Right ventricle myocardium inferior (tissue), 1 donor: ENCODE measurements at regions not wholly inside any gene's neighbourhood (a gene's known extent, or its start where the extent isn't known, plus 50 kb on each side); places are given as distances from the start of the nearest gene placed in this dataset.
A peak's percentile ranks its signal among the peaks of the same experiment; 100 is the strongest.
"Not testable (repeated sequence)": the region's sequence is repeated elsewhere in the genome, so short reads cannot be mapped to it uniquely, and the experiment has no call there.

ENCODE experiments used
- ATAC-seq: fragments of 200-7000 bp; cut with Tn5 transposase; one replicate; pipeline ENCODE4 v1.9.1; 2020; ENCODE audit warnings: mild to moderate bottlenecking, moderate library complexity
- DNase-seq: peaks from one replicate; pipeline ENCODE4 v3.0.0; 2021; ENCODE audit errors: missing footprints
- intact Hi-C: fragments of 100-400 bp; cut with DNase I; formaldehyde crosslinking; loops from one replicate; pipeline ENCODE4 v1.11.0; 2022
- donor health status: DM: no; HTN: yes; CAD: no; lungs with severe emphysema.

DNA sequence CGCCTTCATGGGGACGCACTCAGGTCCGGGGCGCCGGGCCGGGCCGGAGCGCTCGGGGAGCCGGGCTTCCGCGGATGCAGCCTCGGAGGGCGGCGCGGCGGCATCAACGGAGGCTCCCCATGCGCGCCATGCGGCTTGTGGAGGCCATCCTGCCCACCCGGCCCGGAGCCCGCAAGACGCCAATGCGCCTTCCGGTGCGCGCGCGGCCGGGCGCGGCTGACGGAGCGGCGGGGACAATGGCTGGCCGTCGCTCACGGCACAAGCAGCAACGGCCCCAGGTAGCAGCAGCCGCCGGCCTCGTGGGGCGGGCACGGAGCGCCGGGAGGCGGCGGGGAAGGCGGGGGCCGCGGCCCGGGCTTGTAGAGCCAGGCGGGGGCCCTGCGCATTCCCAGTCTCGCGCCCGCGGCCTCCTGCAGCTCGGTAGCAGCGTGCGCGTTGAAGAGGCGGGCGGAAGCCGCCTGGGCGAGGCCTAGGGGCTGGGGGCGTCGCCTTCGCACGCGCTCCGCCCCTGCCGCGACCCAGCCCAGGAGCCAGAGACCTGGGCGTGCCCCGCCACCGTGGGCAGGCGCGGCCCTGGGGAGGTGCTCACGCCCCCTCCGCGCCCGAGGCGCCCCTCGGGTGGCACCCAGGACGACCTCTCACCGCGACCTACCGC is 168.6 kb upstream of the PRKX start:
- intact Hi-C loops, DNase-seq, ATAC-seq: not testable (repeated sequence)

DNA sequence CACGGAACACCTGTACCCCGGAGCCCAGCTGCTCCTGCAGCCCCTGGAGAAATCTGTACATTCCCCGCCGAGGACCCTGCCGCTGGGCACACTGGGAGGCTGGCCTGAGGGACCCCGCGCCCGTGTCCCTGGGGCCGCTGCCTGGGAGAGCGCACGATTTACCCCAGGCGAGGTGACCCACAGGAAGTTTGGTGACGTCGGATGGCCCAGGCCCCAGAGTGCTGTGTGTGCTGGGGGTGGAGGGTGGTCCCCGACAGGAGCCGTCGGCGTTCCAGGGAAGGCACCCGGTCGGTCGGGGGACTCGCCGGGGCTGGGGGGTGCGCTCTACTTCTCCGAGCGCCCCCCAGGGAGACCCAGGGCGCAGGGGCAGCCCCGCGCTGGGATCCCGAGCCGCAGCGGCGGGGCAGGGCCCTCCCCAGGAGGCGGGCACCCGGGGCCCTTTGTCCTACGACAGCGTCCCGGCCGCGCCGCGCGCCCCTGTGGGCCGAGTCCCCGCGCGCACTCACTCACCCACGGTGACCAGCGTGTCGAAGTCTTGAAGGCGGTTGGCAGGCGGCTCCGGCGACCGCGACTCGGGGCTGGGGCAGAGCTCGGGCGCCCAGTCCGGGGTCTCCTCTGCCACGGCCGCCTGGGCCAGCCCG is 167.9 kb upstream of the PRKX start:
- intact Hi-C loops, ATAC-seq: not testable (repeated sequence)

DNA sequence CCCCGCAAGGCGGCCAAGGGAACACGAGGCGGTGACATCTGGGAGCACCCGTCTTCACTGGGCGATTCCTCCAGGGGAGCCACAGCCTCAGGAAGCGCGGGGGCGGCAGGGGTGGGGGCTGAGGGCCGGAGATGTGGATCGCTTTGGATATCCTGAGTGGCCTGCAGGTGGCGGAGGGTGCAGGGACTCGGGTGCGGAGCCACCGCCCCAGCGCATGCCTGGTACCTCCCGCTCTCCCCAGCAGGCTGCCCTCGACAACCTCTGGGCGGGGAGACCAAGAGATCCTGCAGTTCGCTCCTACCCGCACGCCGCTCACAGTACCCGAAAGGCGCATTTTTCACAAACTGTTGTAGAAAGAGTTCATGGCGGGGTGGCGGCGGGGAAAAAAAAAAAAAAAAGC is 162.9 kb upstream of the PRKX start:
- DNase-seq, intact Hi-C loops, ATAC-seq: not testable (repeated sequence)

More for the DNA sequence above, 167.9 kb upstream of the PRKX start:
- not testable (repeated sequence) for DNase-seq

DNA sequence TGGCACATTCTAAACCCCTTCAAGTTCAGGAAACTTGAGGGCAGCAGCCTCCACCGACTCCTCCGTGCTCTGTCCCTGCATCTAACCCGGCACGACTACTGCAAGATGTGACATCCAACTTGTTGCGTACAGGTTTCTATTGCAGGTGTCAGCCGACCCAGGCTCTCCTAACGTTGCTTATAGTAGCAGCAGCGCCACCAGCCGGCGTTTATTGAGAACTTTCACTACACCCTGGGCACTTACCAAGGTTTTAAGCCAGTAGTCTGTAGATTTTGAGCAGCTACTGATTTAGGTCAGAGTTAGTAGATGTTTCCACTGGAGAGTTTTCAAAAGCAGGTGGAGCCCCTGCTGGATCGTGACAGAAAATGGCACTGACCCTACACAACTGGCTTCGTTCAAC is 162.2 kb upstream of the PRKX start:
- DNase-seq, intact Hi-C loops, ATAC-seq: not testable (repeated sequence)

DNA sequence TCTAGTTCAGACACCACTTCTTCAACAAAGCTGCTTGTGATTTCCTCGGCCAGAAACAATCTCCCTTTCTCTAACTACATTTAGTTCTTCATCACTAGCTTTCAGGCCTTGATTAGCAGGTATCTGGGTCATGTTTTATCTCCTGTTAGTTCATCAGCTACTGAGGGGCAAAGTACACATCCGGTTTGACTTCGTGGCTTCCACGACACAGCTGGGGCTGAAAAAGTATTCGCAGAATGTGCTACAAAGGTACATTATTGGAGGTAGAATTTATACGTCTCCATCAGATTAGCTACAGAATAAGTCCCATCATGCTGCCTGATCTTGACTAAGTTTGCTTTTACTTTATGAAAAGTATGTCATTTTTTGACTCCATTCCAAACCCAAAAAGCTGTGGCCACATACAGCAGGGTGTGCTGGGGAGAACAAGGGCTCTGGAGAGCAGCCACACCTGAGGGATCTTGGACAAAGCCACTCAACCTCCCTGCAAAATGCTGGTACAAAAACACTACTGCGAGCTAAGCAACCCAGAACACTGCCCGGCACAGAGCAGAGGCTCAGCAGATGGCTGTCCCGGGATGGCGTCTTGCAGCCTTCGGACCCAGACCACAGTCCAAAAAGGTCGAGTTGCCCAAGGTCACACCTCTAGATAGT is 158.9 kb upstream of the PRKX start:
- intact Hi-C loops, ATAC-seq, DNase-seq: not testable (repeated sequence)

DNA sequence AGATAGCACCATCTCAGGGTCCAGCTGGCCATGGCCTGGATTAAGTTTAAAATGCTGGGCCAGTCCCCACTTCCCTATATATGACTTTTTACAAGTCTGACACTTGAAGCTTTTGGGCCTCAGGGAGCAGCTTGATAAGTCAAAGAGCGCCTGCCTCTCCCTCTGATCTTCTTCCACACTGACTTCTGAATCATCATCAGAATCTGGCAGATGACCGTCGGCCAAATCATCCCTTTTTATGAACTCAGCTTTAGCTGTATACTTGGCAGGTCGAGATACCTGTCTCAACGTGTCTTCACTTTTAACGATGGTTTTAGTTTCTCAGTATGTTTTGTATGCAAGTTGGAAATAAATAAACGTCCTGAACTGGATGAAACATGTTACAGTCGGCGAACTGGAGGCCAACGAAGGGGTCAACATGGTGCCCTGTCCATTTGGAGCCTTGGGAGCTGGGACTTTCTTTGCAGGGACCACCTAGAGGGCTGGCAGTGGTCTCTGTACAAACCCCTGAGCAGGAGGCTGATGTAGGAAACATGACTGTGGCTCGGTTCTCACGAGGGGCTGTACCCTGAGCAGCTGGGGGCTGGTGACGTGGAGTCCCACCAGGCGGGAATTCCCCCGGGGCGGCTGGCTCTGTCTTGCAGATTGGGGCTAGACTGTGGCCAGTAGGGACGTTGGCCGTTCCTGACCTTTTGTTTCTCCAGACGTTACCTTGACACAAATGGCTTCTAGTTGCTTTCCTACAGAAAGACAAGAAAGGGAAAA is 153.8 kb upstream of the PRKX start:
- ATAC-seq, DNase-seq, intact Hi-C loops: not testable (repeated sequence)

DNA sequence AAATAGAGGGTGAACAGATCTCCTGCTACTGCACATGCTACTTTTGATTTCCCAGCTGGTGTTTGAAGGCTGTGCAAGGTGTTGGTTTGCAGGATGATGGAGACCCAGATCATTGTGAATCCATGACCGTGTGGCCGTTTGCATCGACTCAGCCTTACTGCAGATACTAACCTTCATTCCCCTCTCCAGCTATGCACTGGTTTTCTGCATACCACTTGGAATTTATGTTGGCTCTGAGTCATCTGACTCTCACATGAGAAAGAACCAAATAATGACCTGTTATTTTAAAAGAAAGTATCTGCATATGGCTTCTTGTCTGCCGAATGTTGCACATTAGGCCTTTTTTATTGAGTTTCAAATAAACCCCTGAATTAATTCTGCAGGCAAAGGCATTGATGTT is 144.9 kb upstream of the PRKX start:
- DNase-seq, ATAC-seq, intact Hi-C loops: not testable (repeated sequence)

DNA sequence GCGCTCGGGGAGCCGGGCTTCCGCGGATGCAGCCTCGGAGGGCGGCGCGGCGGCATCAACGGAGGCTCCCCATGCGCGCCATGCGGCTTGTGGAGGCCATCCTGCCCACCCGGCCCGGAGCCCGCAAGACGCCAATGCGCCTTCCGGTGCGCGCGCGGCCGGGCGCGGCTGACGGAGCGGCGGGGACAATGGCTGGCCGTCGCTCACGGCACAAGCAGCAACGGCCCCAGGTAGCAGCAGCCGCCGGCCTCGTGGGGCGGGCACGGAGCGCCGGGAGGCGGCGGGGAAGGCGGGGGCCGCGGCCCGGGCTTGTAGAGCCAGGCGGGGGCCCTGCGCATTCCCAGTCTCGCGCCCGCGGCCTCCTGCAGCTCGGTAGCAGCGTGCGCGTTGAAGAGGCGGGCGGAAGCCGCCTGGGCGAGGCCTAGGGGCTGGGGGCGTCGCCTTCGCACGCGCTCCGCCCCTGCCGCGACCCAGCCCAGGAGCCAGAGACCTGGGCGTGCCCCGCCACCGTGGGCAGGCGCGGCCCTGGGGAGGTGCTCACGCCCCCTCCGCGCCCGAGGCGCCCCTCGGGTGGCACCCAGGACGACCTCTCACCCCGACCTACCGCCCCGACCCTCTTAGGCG is 130.2 kb upstream of the PRKX start:
- intact Hi-C loops, DNase-seq: not testable (repeated sequence)
- peak; percentile 48 for ATAC-seq

DNA sequence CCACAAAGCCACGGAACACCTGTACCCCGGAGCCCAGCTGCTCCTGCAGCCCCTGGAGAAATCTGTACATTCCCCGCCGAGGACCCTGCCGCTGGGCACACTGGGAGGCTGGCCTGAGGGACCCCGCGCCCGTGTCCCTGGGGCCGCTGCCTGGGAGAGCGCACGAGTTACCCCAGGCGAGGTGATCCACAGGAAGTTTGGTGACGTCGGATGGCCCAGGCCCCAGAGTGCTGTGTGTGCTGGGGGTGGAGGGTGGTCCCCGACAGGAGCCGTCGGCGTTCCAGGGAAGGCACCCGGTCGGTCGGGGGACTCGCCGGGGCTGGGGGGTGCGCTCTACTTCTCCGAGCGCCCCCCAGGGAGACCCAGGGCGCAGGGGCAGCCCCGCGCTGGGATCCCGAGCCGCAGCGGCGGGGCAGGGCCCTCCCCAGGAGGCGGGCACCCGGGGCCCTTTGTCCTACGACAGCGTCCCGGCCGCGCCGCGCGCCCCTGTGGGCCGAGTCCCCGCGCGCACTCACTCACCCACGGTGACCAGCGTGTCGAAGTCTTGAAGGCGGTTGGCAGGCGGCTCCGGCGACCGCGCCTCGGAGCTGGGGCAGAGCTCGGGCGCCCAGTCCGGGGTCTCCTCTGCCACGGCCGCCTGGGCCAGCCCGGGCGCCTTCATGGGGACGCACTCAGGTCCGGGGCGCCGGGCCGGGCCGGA is 129.5 kb upstream of the PRKX start:
- ATAC-seq, DNase-seq, intact Hi-C loops: not testable (repeated sequence)

DNA sequence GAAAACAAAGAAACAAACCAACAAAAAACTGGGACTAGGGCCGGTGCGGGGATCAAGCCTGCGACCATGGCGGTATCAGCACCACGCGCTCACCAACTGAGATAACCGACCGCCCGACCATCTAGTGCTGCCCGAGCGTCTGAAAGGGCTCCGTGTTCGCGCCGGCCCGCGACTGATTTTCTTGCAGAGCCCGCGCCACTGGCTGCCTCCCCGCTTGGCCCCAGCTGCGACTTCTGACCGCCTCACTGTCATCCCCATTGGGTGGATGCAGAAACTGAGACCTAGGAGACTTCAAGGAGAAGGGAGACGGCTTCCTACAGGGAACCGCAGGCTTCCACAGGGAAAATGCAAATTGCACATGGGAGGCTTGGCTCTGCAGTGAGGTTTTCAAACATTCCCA is 125.3 kb upstream of the PRKX start:
- intact Hi-C loops, DNase-seq, ATAC-seq: not testable (repeated sequence)

DNA sequence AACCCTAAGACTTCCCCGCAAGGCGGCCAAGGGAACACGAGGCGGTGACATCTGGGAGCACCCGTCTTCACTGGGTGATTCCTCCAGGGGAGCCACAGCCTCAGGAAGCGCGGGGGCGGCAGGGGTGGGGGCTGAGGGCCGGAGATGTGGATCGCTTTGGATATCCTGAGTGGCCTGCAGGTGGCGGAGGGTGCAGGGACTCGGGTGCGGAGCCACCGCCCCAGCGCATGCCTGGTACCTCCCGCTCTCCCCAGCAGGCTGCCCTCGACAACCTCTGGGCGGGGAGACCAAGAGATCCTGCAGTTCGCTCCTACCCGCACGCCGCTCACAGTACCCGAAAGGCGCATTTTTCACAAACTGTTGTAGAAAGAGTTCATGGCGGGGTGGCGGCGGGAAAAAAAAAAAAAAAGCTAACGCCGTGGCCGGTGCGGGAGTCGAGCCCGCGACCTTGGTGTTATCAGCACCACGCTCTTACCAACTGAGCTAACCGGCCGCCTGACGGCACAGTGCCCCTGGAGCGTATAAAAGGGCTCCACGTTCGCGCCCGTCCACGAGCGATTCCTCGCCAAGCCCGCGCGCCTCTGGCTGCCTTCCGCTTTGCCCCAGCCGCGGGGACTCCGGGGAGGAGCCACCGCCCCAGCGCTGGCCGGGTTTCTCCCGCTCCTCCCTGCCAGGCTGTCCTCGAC is 124.7 kb upstream of the PRKX start:
- intact Hi-C loops, DNase-seq, ATAC-seq: not testable (repeated sequence)

DNA sequence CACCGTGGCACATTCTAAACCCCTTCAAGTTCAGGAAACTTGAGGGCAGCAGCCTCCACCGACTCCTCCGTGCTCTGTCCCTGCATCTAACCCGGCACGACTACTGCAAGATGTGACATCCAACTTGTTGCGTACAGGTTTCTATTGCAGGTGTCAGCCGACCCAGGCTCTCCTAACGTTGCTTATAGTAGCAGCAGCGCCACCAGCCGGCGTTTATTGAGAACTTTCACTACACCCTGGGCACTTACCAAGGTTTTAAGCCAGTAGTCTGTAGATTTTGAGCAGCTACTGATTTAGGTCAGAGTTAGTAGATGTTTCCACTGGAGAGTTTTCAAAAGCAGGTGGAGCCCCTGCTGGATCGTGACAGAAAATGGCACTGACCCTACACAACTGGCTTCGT is 123.8 kb upstream of the PRKX start:
- intact Hi-C loops, ATAC-seq, DNase-seq: not testable (repeated sequence)

DNA sequence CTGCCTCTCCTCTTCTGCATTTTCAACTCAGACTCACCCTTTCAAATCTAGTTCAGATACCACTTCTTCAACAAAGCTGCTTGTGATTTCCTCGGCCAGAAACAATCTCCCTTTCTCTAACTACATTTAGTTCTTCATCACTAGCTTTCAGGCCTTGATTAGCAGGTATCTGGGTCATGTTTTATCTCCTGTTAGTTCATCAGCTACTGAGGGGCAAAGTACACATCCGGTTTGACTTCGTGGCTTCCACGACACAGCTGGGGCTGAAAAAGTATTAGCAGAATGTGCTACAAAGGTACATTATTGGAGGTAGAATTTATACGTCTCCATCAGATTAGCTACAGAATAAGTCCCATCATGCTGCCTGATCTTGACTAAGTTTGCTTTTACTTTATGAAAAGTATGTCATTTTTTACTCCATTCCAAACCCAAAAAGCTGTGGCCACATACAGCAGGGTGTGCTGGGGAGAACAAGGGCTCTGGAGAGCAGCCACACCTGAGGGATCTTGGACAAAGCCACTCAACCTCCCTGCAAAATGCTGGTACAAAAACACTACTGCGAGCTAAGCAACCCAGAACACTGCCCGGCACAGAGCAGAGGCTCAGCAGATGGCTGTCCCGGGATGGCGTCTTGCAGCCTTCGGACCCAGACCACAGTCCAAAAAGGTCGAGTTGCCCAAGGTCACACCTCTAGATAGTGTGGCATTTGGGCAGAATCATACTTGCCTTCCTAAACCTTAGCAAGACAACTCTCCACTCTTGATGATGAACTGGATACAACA is 120.5 kb upstream of the PRKX start:
- intact Hi-C loops, ATAC-seq, DNase-seq: not testable (repeated sequence)

DNA sequence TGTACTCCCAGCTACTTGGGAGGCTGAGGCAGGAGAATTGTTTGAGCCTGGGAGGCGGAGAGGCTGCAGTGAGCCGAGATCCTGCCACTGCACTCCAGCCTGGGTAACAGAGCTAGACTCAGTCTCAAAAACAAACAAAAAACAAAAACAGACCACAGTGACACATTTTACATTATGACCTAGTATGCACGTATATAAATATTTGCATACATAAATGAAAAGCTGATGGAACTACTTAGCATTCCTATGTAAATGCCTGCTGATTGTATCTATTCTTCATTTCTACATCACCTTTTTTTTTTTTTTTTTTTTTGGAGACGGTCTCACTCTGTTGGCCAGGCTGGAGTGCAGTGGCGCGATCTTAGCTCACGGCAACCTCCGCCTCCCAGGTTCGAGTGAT is 116.6 kb upstream of the PRKX start:
- ATAC-seq, intact Hi-C loops: not testable (repeated sequence)

DNA sequence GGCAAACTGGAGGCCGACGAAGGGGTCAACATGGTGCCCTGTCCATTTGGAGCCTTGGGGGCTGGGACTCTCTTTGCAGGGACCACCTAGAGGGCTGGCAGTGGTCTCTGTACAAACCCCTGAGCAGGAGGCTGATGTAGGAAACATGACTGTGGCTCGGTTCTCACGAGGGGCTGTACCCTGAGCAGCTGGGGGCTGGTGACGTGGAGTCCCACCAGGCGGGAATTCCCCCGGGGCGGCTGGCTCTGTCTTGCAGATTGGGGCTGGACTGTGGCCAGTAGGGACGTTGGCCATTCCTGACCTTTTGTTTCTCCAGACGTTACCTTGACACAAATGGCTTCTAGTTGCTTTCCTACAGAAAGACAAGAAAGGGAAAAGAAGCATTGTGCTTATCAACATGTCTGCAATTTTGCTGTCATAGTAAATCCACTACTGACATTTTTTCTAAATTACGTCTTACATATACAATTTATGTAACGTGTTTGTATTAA is 115.6 kb upstream of the PRKX start:
- ATAC-seq, DNase-seq, intact Hi-C loops: not testable (repeated sequence)

More for the DNA sequence above, 116.6 kb upstream of the PRKX start:
- not testable (repeated sequence) for DNase-seq

DNA sequence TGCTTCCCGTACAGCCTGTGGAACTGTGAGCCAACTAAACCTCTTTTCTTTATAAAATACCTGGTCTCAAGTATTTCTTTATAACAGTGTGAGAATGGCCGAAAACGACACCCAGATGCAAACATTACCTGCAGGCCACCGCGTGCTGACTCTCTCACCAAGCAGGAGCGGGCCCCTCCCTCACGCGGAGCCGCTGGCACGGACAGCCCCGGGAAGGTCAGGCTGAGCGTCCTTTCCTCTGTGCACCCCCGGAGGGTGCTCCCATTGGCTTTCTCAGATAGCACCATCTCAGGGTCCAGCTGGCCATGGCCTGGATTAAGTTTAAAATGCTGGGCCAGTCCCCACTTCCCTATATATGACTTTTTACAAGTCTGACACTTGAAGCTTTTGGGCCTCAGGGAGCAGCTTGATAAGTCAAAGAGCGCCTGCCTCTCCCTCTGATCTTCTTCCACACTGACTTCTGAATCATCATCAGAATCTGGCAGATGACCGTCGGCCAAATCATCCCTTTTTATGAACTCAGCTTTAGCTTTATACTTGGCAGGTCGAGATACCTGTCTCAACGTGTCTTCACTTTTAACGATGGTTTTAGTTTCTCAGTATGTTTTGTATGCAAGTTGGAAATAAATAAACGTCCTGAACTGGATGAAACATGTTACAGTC is 115.1 kb upstream of the PRKX start:
- intact Hi-C loops, ATAC-seq: not testable (repeated sequence)

More for the DNA sequence above, 115.1 kb upstream of the PRKX start:
- not testable (repeated sequence) for DNase-seq
